Heart right ventricle (tissue), 16 donors: ENCODE measurements at regions not wholly inside any gene's neighbourhood (a gene's known extent, or its start where the extent isn't known, plus 50 kb on each side); places are given as distances from the start of the nearest gene placed in this dataset.

Source experiments
- ATAC-seq, 8 donors: fragments of 200-7000 bp; cut with Tn5 transposase; one replicate each; pipeline ENCODE4 v1.9.1; 2020; ENCODE audit warnings: mild to moderate bottlenecking in 8 of 8, moderate library complexity in 8 of 8, moderate number of reproducible peaks in 1 of 8
- DNase-seq, 2 donors: peaks; one replicate each; pipeline ENCODE4 v3.0.0-alpha.2; 2020
- H3K27ac ChIP-seq, 10 donors: fragments of 200-600 bp; sonication (generic) in 2 of 10; one replicate each; pipeline versions ENCODE4 v1.5.0 to v1.8.0; 2020 to 2022; ENCODE audit warnings: mild to moderate bottlenecking in 3 of 10
- H3K27me3 ChIP-seq, 7 donors: fragments of 200-600 bp; one replicate each; pipeline ENCODE4 v1.8.0; 2021 to 2022; ENCODE audit warnings: mild to moderate bottlenecking in 2 of 7
- H3K36me3 ChIP-seq, 9 donors: fragments of 200-600 bp; sonication (generic) in 1 of 9; one replicate each; pipeline versions ENCODE4 v1.5.0 to v1.8.0; 2020 to 2022; ENCODE audit warnings: mild to moderate bottlenecking in 2 of 9
- H3K4me1 ChIP-seq, 9 donors: fragments of 200-600 bp; sonication (generic) in 1 of 9; one replicate each; pipeline versions ENCODE4 v1.5.0 to v1.8.0; 2020 to 2022; ENCODE audit warnings: mild to moderate bottlenecking in 4 of 9
- H3K4me3 ChIP-seq, 10 donors: fragments of 200-600 bp; sonication (generic) in 2 of 10; one replicate each; pipeline versions ENCODE4 v1.5.0 to v1.8.0; 2020 to 2022; ENCODE audit warnings: mild to moderate bottlenecking in 7 of 10, moderate library complexity in 2 of 10
- H3K9me3 ChIP-seq, 11 donors: fragments of 200-600 bp in 10 of 11; sonication (generic) in 2 of 11; one replicate each; pipeline versions ENCODE4 v1.5.0 to v1.8.0; 2013 to 2022; ENCODE audit warnings: mild to moderate bottlenecking in 2 of 11, control low read depth in 1 of 11, moderate library complexity in 1 of 11
- CTCF ChIP-seq, 9 donors: fragments of 200-600 bp; sonication (generic) in 2 of 9; IDR thresholded peaks; one replicate each; pipeline versions ENCODE4 v1.5.0 to v1.8.0; 2021 to 2022; ENCODE audit warnings: antibody characterized with exemption in 9 of 9, mild to moderate bottlenecking in 5 of 9, moderate library complexity in 1 of 9
- WGBS, 2 donors: extraction: QIAGEN DNeasy Blood & Tissue Kit; methylation state at CpG; one replicate each; pipeline ENCODE4 v1.1.7; 2013; ENCODE audit warnings: inconsistent platforms in 1 of 2; 5-methylcytosine and 5-hydroxymethylcytosine counted together
- intact Hi-C, 10 donors: fragments of 100-400 bp; cut with DNase I; formaldehyde crosslinking; loops; one replicate each; pipeline versions ENCODE4 v1.11.1 to v1.14.2; 2022
- donor health status: Arrhythmogenic right ventricular cardiomyopathy.
- donor health status: ischemic (EF 13 %, LVEDD 7.1; RV severe dilation, severe dysfunction).
- donor health status: healthy with polysubstance abuse.
- donor health status: DM: no; HTN: yes; CAD: no.
- donor health status: DM: no; HTN: no; CAD: no.
- donor health status: ischemic (EF 25% LVEDD 6.9; RV normal size, moderate dysfunction).
- donor health status: ischemic (EF 25% LVEDD 5.7; RV mildly dilated, moderate dysfunction).
- donor health status: healthy.
- donor health status: DM: yes; HTN: yes; CAD: no.
- donor health status: Ischemic cardiomyopathy.
- donor health status: ischemic (EF 35%, LVEDD 5.7; RV mildly dilated, moderate dysfunction).
- donor health status: nonischemic (EF 11% LVEDD 7.7; RV severe dilation, severe dysfunction).
- donor health status: DM: yes; HTN: yes; CAD: no.
- donor health status: PGD.
- donor health status: ischemic (EF 29% LVEDD 5.4; RV normal size, mild dysfunction).
- donor health status: nonischemic (EF 23%, LVEDD 6.1; RV moderate dilation, normal function).

GRCh38 chr5:142478113-142478512 is 153.3 kb upstream of the SPRY4 start:
- Histone ChIP-seq H3K27me3 (peaks cover 0 to 6% (median 0%) of the 10 kb centered on the region in 7 donors), H3K4me3 (no peak overlapping the region), H3K4me1 (no peaks in the 10 kb centered on the region), H3K9me3 (peaks cover 0 to 9% (median 0%) of the 10 kb centered on the region in 11 donors), H3K36me3 (no peaks in the 10 kb centered on the region), H3K27ac (no peak overlapping the region)
- WGBS, 2 donors = 84% methylated on average over 1 of the region's 1 CpG
- DNase-seq (no peak), ATAC-seq (no peak)
- intact Hi-C loops = no loop called here
- no peak for TF ChIP-seq CTCF (IDR thresholded peaks at IDR 0.05)

- ATAC-seq = no peak
- peaks cover 0 to 6% (median 0%) of the 10 kb centered on the region in 7 donors for H3K27me3 ChIP-seq
- peaks cover 0 to 9% (median 0%) of the 10 kb centered on the region in 11 donors for H3K9me3 ChIP-seq
- WGBS, 2 donors = 76 to 84% methylated on average over 2 of the region's 2 CpGs
- no peak overlapping the region for H3K4me3 ChIP-seq
- no peak for DNase-seq
- no peaks in the 10 kb centered on the region for H3K36me3 ChIP-seq
- intact Hi-C loops = no loop called here
- no peak for TF ChIP-seq CTCF (IDR thresholded peaks at IDR 0.05)
- peaks cover 0 to 2% (median 0%) of the 10 kb centered on the region in 9 donors for H3K4me1 ChIP-seq
- H3K27ac ChIP-seq = no peak overlapping the region
Measured at GRCh38 chr5:142475102-142475513, 150.3 kb upstream of the SPRY4 start.

GRCh38 chr5:142474431-142475094 is 149.7 kb upstream of the SPRY4 start:
- Histone ChIP-seq H3K27me3 (peaks cover 0 to 5% (median 0%) of the 10 kb centered on the region in 7 donors), H3K4me1 (peaks cover 0 to 4% (median 0%) of the 10 kb centered on the region in 9 donors), H3K4me3 (no peak overlapping the region), H3K9me3 (peaks cover 0 to 9% (median 0%) of the 10 kb centered on the region in 11 donors), H3K27ac (no peak overlapping the region), H3K36me3 (no peaks in the 10 kb centered on the region)
- no peak for TF ChIP-seq CTCF (IDR thresholded peaks at IDR 0.05)
- no peak for DNase-seq
- intact Hi-C loops = no loop called here
- no peak for ATAC-seq
- WGBS, 2 donors = 84 to 91% methylated on average over 2 of the region's 2 CpGs

- Histone ChIP-seq H3K4me3 (no peak overlapping the region), H3K4me1 (peaks cover 0 to 4% (median 0%) of the 10 kb centered on the region in 9 donors), H3K27me3 (no peaks in the 10 kb centered on the region), H3K9me3 (no peaks in the 10 kb centered on the region), H3K36me3 (no peaks in the 10 kb centered on the region), H3K27ac (no peak overlapping the region)
- TF ChIP-seq CTCF (IDR thresholded peaks at IDR 0.05) = no peak
- intact Hi-C loops = no loop called here
- DNase-seq = no peak
- no peak for ATAC-seq
Measured at GRCh38 chr5:142473038-142473437, 148.2 kb upstream of the SPRY4 start.
